ENCODE measurements at regions not wholly inside any gene's neighbourhood (a gene's known extent, or its start where the extent isn't known, plus 50 kb on each side); places are given as distances from the start of the nearest gene placed in this dataset.
"Not testable (repeated sequence)": the region's sequence is repeated elsewhere in the genome, so short reads cannot be mapped to it uniquely, and the experiment has no call there.

GRCh38 chr5:8478326-8478725 is 609.4 kb downstream of the MTRR start:
- no peak for DNase-seq

GRCh38 chr5:8481007-8481406 is 612.1 kb downstream of the MTRR start:
- DNase-seq: no peak

GRCh38 chr5:8491254-8491653 is 622.3 kb downstream of the MTRR start:
- no peak for DNase-seq

GRCh38 chr5:8493176-8493575 is 624.2 kb downstream of the MTRR start:
- no peak for DNase-seq

GRCh38 chr5:8500426-8500825 is 631.5 kb downstream of the MTRR start:
- no peak for DNase-seq

GRCh38 chr5:8505196-8505595 is 636.2 kb downstream of the MTRR start:
- DNase-seq: no peak

- DNase-seq: no peak
These were observed 639.3 kb downstream of the MTRR start for GRCh38 chr5:8508231-8508630.

GRCh38 chr5:8516356-8516755 is 647.4 kb downstream of the MTRR start:
- DNase-seq: no peak

- DNase-seq: no peak
These were observed 648.5 kb downstream of the MTRR start for GRCh38 chr5:8517456-8517855.

- no peak for DNase-seq
These were observed 652.0 kb downstream of the MTRR start for GRCh38 chr5:8520917-8521316.

- no peak for DNase-seq
These were observed 653.0 kb downstream of the MTRR start for GRCh38 chr5:8521991-8522390.

GRCh38 chr5:8522646-8523045 is 653.7 kb downstream of the MTRR start:
- DNase-seq: no peak

GRCh38 chr5:8523501-8523900 is 654.6 kb downstream of the MTRR start:
- DNase-seq: no peak

- no peak for DNase-seq
These were observed 656.9 kb downstream of the MTRR start for GRCh38 chr5:8525819-8526218.

GRCh38 chr5:8528106-8528505 is 659.2 kb downstream of the MTRR start:
- DNase-seq: no peak

GRCh38 chr5:8538821-8539220 is 669.9 kb downstream of the MTRR start:
- no peak for DNase-seq

- DNase-seq: no peak
These were observed 671.4 kb downstream of the MTRR start for GRCh38 chr5:8540317-8540716.

- no peak for DNase-seq
These were observed 682.0 kb downstream of the MTRR start for GRCh38 chr5:8550921-8551320.

- DNase-seq: no peak
These were observed 684.4 kb downstream of the MTRR start for GRCh38 chr5:8553364-8553763.

- no peak for DNase-seq
These were observed 688.8 kb downstream of the MTRR start for GRCh38 chr5:8557728-8558127.

GRCh38 chr5:8560776-8561175 is 691.8 kb downstream of the MTRR start:
- DNase-seq: no peak

- no peak for DNase-seq
These were observed 692.4 kb downstream of the MTRR start for GRCh38 chr5:8561224-8561840.

GRCh38 chr5:8561854-8562253 is 692.9 kb downstream of the MTRR start:
- DNase-seq: no peak

GRCh38 chr5:8563540-8563939 is 694.6 kb downstream of the MTRR start:
- not testable (repeated sequence) for DNase-seq

GRCh38 chr5:8568858-8569257 is 699.9 kb downstream of the MTRR start:
- no peak for DNase-seq

Data from dermis blood vessel endothelial cell (primary cell).